NT2/D1 (cell line): ENCODE measurements at regions not wholly inside any gene's neighbourhood (a gene's known extent, or its start where the extent isn't known, plus 50 kb on each side); places are given as distances from the start of the nearest gene placed in this dataset.

Experiments
- DNase-seq: peaks from one replicate; pipeline ENCODE4 v3.0.0-alpha.2; 2011; ENCODE audit warnings: low read depth, low spot score
- H3K27me3 ChIP-seq: 2 replicates; pipeline ENCODE4 v1.6.0; 2011; ENCODE audit warnings: mild to moderate bottlenecking; ENCODE audit not compliant: insufficient read length, insufficient read depth
- H3K36me3 ChIP-seq: 2 replicates; pipeline ENCODE4 v1.6.1; 2011; ENCODE audit warnings: mild to moderate bottlenecking, low read length, mixed read lengths; ENCODE audit not compliant: insufficient read depth, insufficient read length
- H3K4me1 ChIP-seq: 2 replicates; pipeline ENCODE4 v1.5.1; 2011; ENCODE audit not compliant: insufficient read depth, insufficient read length
- H3K4me3 ChIP-seq: 2 replicates; pipeline ENCODE4 v1.5.1; 2011; ENCODE audit warnings: low read depth; ENCODE audit not compliant: insufficient read length
- H3K9ac ChIP-seq: 2 replicates; pipeline ENCODE4 v1.6.0; 2011; ENCODE audit warnings: low read depth; ENCODE audit not compliant: insufficient read length
- H3K9me3 ChIP-seq: 2 replicates; pipeline ENCODE4 v1.5.1; 2011; ENCODE audit warnings: mild to moderate bottlenecking, low read length; ENCODE audit not compliant: insufficient read depth
- SUZ12 ChIP-seq: IDR thresholded peaks from 2 replicates; pipeline ENCODE4 v1.6.1; 2011; ENCODE audit not compliant: insufficient read length, insufficient read depth; ENCODE audit errors: extremely low read depth
- YY1 ChIP-seq: IDR thresholded peaks from 2 replicates; pipeline ENCODE4 v1.6.1; 2011; ENCODE audit not compliant: insufficient read length, insufficient read depth
- ZNF274 ChIP-seq: IDR thresholded peaks from 2 replicates; pipeline ENCODE4 v1.6.1; 2011; ENCODE audit warnings: mild to moderate bottlenecking, low read depth, low read length

- Histone ChIP-seq H3K4me3 (no peak overlapping the region), H3K9me3 (no peaks in the 10 kb centered on the region), H3K4me1 (no peaks in the 10 kb centered on the region), H3K36me3 (no peaks in the 10 kb centered on the region), H3K27me3 (no peaks in the 10 kb centered on the region), H3K9ac (no peak overlapping the region)
- TF ChIP-seq ZNF274 (no peak), SUZ12 (no peak), YY1 (no peak)
- DNase-seq, result no peak
Observed at GRCh38 chr7:46192271-46192670, 271.2 kb upstream of the IGFBP3 start.

GRCh38 chr7:46191776-46192175, 270.7 kb upstream of the IGFBP3 start:
- DNase-seq, result no peak
- Histone ChIP-seq H3K4me1 (no peaks in the 10 kb centered on the region), H3K9ac (no peak overlapping the region), H3K36me3 (no peaks in the 10 kb centered on the region), H3K9me3 (no peaks in the 10 kb centered on the region), H3K27me3 (no peaks in the 10 kb centered on the region), H3K4me3 (no peak overlapping the region)
- TF ChIP-seq ZNF274 (no peak), YY1 (no peak), SUZ12 (no peak)

GRCh38 chr7:46191296-46191695, 270.2 kb upstream of the IGFBP3 start:
- no peak overlapping the region for H3K9ac ChIP-seq
- H3K4me3 ChIP-seq, result no peak overlapping the region
- no peaks in the 10 kb centered on the region for H3K9me3 ChIP-seq
- TF ChIP-seq ZNF274 (no peak), YY1 (no peak), SUZ12 (no peak)
- no peaks in the 10 kb centered on the region for H3K27me3 ChIP-seq
- no peaks in the 10 kb centered on the region for H3K36me3 ChIP-seq
- no peaks in the 10 kb centered on the region for H3K4me1 ChIP-seq
- DNase-seq, result no peak

- no peaks in the 10 kb centered on the region for H3K4me1 ChIP-seq
- no peak for TF ChIP-seq SUZ12
- no peaks in the 10 kb centered on the region; the same call in 1 of the 2 replicates for H3K9me3 ChIP-seq
- no peaks in the 10 kb centered on the region for H3K36me3 ChIP-seq
- no peak overlapping the region for H3K4me3 ChIP-seq
- no peaks in the 10 kb centered on the region for H3K27me3 ChIP-seq
- DNase-seq, result no peak
- no peak overlapping the region for H3K9ac ChIP-seq
Observed at GRCh38 chr7:46189255-46189790, 268.3 kb upstream of the IGFBP3 start.

GRCh38 chr7:46186131-46186530, 265.1 kb upstream of the IGFBP3 start:
- no peak for TF ChIP-seq SUZ12
- Histone ChIP-seq H3K4me3 (no peak overlapping the region), H3K9ac (no peak overlapping the region), H3K36me3 (no peaks in the 10 kb centered on the region), H3K27me3 (no peaks in the 10 kb centered on the region), H3K4me1 (no peaks in the 10 kb centered on the region), H3K9me3 (peaks cover 4% of the 10 kb centered on the region; the same call in 1 of the 2 replicates)
- DNase-seq, result no peak

- no peak for DNase-seq
- TF ChIP-seq SUZ12 (no peak), ZNF274 (no peak), YY1 (no peak)
- no peaks in the 10 kb centered on the region for H3K36me3 ChIP-seq
- H3K9ac ChIP-seq, result no peak overlapping the region
- no peaks in the 10 kb centered on the region for H3K27me3 ChIP-seq
- H3K9me3 ChIP-seq, result peaks cover 7% of the 10 kb centered on the region; the same call in 1 of the 2 replicates
- H3K4me3 ChIP-seq, result no peak overlapping the region
- no peaks in the 10 kb centered on the region for H3K4me1 ChIP-seq
Observed at GRCh38 chr7:46179061-46179610, 258.1 kb upstream of the IGFBP3 start.

GRCh38 chr7:46178661-46179060, 257.6 kb upstream of the IGFBP3 start:
- Histone ChIP-seq H3K9ac (no peak overlapping the region), H3K4me3 (no peak overlapping the region), H3K9me3 (peaks cover 7% of the 10 kb centered on the region; the same call in 1 of the 2 replicates), H3K4me1 (no peaks in the 10 kb centered on the region), H3K36me3 (no peaks in the 10 kb centered on the region), H3K27me3 (no peaks in the 10 kb centered on the region)
- no peak for DNase-seq
- TF ChIP-seq ZNF274 (no peak), YY1 (no peak), SUZ12 (no peak)

GRCh38 chr7:46177821-46178220, 256.7 kb upstream of the IGFBP3 start:
- Histone ChIP-seq H3K36me3 (no peaks in the 10 kb centered on the region), H3K9ac (no peak overlapping the region), H3K4me3 (no peak overlapping the region), H3K9me3 (peaks cover 7% of the 10 kb centered on the region; the same call in 1 of the 2 replicates), H3K4me1 (no peaks in the 10 kb centered on the region), H3K27me3 (no peaks in the 10 kb centered on the region)
- no peak for TF ChIP-seq SUZ12
- TF ChIP-seq YY1, result no peak
- no peak for TF ChIP-seq ZNF274
- DNase-seq, result no peak
